Endothelial cell of umbilical vein (primary cell): ENCODE measurements at regions not wholly inside any gene's neighbourhood (a gene's known extent, or its start where the extent isn't known, plus 50 kb on each side); places are given as distances from the start of the nearest gene placed in this dataset.

Experiments used
- EZH2 ChIP-seq: IDR thresholded peaks from 2 replicates; pipeline ENCODE4 v1.6.1; 2012; ENCODE audit warnings: borderline replicate concordance, low read depth, mild to moderate bottlenecking, moderate library complexity, low read length, inconsistent platforms; ENCODE audit not compliant: severe bottlenecking
- FOS ChIP-seq: IDR thresholded peaks from 2 replicates; pipeline ENCODE4 v1.6.1; 2011; ENCODE audit warnings: mild to moderate bottlenecking, low read length, moderate library complexity, borderline replicate concordance; ENCODE audit not compliant: insufficient read depth
- GATA2 ChIP-seq: IDR thresholded peaks from 2 replicates; pipeline ENCODE4 v1.7.0; 2011; ENCODE audit warnings: low read depth, mild to moderate bottlenecking, moderate library complexity, mixed read lengths, low read length; ENCODE audit not compliant: insufficient read length, insufficient read depth
- JUN ChIP-seq: IDR thresholded peaks from 2 replicates; pipeline ENCODE4 v1.6.1; 2011; ENCODE audit warnings: borderline replicate concordance, low read depth; ENCODE audit not compliant: insufficient read length, insufficient read depth
- MYC ChIP-seq: IDR thresholded peaks from one replicate; pipeline ENCODE4 v1.6.1; 2011; ENCODE audit warnings: mild to moderate bottlenecking, low read depth, low read length
- POLR2A ChIP-seq: IDR thresholded peaks from 2 replicates; pipeline ENCODE4 v1.6.1; 2012; ENCODE audit warnings: low read depth, mild to moderate bottlenecking, control low read depth, low read length
- POLR2AphosphoS5 ChIP-seq: IDR thresholded peaks from 2 replicates; pipeline ENCODE4 v1.6.1; 2012; ENCODE audit warnings: low read depth, mild to moderate bottlenecking, control low read depth, low read length, moderate library complexity; ENCODE audit not compliant: insufficient read depth
- TF ChIP-seq, protein P1 (sequence below), 2 donors: IDR thresholded peaks; 1 replicate in 1 of 2; 2 replicates in 1 of 2; pipeline ENCODE4 v1.5.1; 2011; ENCODE audit warnings: low read length in 2 of 2, mild to moderate bottlenecking in 2 of 2, moderate library complexity in 2 of 2, control low read depth in 1 of 2, inconsistent platforms in 1 of 2, low read depth in 1 of 2; ENCODE audit not compliant: insufficient read depth in 1 of 2; ENCODE audit errors: extremely low read depth in 1 of 2
- TF ChIP-seq, protein P2 (sequence below): IDR thresholded peaks from 2 replicates; pipeline ENCODE4 v1.6.1; 2011; ENCODE audit not compliant: insufficient read depth, insufficient read length

DNA sequence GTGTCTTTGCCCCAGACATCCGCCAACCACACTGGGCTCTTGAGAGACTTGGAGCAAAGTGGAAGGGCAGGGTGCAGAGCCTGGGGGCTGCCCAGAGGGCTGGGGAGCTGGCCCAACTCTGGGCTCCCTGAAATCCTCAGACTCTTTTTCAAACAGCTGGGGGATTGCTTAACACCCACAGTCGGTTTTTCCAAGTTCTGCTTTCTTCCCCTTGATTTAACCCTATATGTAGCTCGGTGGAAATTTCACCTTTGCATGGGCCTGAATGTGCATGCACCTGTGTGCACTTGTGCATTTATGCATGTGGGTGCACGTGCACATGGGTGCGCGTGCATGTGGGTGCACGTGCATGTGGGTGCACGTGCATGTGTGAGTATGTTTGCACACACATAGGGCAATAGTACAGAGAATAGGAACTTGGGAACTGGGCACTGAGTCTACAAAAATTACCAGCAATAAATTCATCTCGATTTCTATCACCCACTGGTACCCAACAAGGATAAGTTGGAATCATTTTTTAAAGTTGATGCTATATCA, 52.3 kb upstream of the RFLNA start:
- TF ChIP-seq POLR2AphosphoS5 (no peak), MYC (no peak), POLR2A (no peak), EZH2 (no peak), JUN (no peak), FOS (no peak), GATA2 (no peak)
- TF ChIP-seq, protein P1, sequence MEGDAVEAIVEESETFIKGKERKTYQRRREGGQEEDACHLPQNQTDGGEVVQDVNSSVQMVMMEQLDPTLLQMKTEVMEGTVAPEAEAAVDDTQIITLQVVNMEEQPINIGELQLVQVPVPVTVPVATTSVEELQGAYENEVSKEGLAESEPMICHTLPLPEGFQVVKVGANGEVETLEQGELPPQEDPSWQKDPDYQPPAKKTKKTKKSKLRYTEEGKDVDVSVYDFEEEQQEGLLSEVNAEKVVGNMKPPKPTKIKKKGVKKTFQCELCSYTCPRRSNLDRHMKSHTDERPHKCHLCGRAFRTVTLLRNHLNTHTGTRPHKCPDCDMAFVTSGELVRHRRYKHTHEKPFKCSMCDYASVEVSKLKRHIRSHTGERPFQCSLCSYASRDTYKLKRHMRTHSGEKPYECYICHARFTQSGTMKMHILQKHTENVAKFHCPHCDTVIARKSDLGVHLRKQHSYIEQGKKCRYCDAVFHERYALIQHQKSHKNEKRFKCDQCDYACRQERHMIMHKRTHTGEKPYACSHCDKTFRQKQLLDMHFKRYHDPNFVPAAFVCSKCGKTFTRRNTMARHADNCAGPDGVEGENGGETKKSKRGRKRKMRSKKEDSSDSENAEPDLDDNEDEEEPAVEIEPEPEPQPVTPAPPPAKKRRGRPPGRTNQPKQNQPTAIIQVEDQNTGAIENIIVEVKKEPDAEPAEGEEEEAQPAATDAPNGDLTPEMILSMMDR (IDR thresholded peaks at IDR 0.05; ENCODE audit: extremely low read depth in 1 of 2, insufficient read depth in 1 of 2, low read depth in 1 of 2, low read length in 2 of 2), result no peak
- TF ChIP-seq, protein P2, sequence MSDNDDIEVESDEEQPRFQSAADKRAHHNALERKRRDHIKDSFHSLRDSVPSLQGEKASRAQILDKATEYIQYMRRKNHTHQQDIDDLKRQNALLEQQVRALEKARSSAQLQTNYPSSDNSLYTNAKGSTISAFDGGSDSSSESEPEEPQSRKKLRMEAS, result no peak
